HCT116 (cell line): ENCODE measurements at regions not wholly inside any gene's neighbourhood (a gene's known extent, or its start where the extent isn't known, plus 50 kb on each side); places are given as distances from the start of the nearest gene placed in this dataset.

ENCODE experiments used
- ATAC-seq: fragments of 200-7000 bp; cut with Tn5 transposase; 2 replicates; pipeline ENCODE4 v1.9.1; 2020; ENCODE audit warnings: mild to moderate bottlenecking, moderate library complexity
- BruUV-seq: library from RNA; stranded (reverse); fragments of 400-500 nt; replicated peaks from 2 replicates; lab custom pipeline; 2021; lab: Mats Ljungman, UMichigan
- CTCF ChIA-PET: fragments of 300-600 bp; sonication (Branson Sonifier 250); formaldehyde crosslinking; loops from one replicate; lab custom pipeline; 2021; ENCODE audit warnings: antibody characterized with exemption; lab: Charles Lee
- POLR2A ChIA-PET: fragments of 300-600, 350-600 bp; sonication (Branson Sonifier 250); formaldehyde crosslinking; loops from one replicate; lab custom pipeline; 2021; ENCODE audit warnings: antibody characterized with exemption; lab: Charles Lee
- RAD21 ChIA-PET, 2 experiments: fragments of 300-600 bp; sonication (Branson Sonifier 250); formaldehyde crosslinking; loops; one replicate each; lab custom pipeline; 2023; ENCODE audit warnings: low total read pairs in 2 of 2; ENCODE audit not compliant: uncharacterized antibody in 2 of 2, unreplicated experiment in 2 of 2, low non-redundant PET in 1 of 2; lab: Charles Lee
- DNase-seq: peaks from one replicate; pipeline ENCODE4 v3.0.0-alpha.2; 2010; ENCODE audit warnings: low read depth, low spot score
- H2AFZ ChIP-seq: fragments of 200-600 bp; shearing (Covaris generic), sonication (generic); 2 replicates; pipeline ENCODE4 v1.6.1; 2017; ENCODE audit warnings: low read depth, mixed run types, mixed read lengths, antibody characterized with exemption, low read length; ENCODE audit not compliant: poor library complexity, severe bottlenecking
- H3K27ac ChIP-seq: 2 replicates; pipeline ENCODE4 v1.5.1; 2012; ENCODE audit warnings: low read depth, low read length
- H3K27me3 ChIP-seq: fragments of 200-600 bp; sonication (generic); 2 replicates; pipeline ENCODE4 v1.6.1; 2016; ENCODE audit warnings: mixed run types, low read length, mixed read lengths; ENCODE audit not compliant: insufficient read depth
- H3K36me3 ChIP-seq, 2 experiments: fragments of 200-500 bp in 1 of 2; fragments of 200-600 bp in 1 of 2; sonication (Bioruptor generic) in 1 of 2; sonication (generic) in 1 of 2; 2 replicates each; pipeline versions ENCODE4 v1.5.1 to v1.6.1; 2014 to 2016; ENCODE audit warnings: low read length in 2 of 2, inconsistent platforms in 1 of 2, mixed read lengths in 1 of 2, mixed run types in 1 of 2; ENCODE audit not compliant: insufficient read depth in 2 of 2, control insufficient read depth in 1 of 2
- H3K4me1 ChIP-seq, 2 experiments: fragments of 200-600 bp in 1 of 2; sonication (generic) in 1 of 2; 2 replicates each; pipeline versions ENCODE4 v1.5.1 to v1.6.1; 2012 to 2017; ENCODE audit warnings: low read length in 2 of 2, inconsistent platforms in 1 of 2, mild to moderate bottlenecking in 1 of 2, mixed read lengths in 1 of 2, mixed run types in 1 of 2, moderate library complexity in 1 of 2; ENCODE audit not compliant: insufficient read depth in 2 of 2, control insufficient read depth in 1 of 2
- H3K4me2 ChIP-seq: fragments of 200-600 bp; sonication (generic); 2 replicates; pipeline ENCODE4 v1.6.1; 2017; ENCODE audit warnings: mixed run types, low read length, mixed read lengths
- H3K4me3 ChIP-seq, 2 experiments: fragments of 200-600 bp in 1 of 2; sonication (generic) in 1 of 2; replicated peaks in 1 of 2; 2 replicates each; pipeline ENCODE4 v1.5.1; 2011 to 2016; ENCODE audit warnings: low read length in 2 of 2, control low read depth in 1 of 2, low read depth in 1 of 2, mild to moderate bottlenecking in 1 of 2, mixed read lengths in 1 of 2, mixed run types in 1 of 2
- H3K79me2 ChIP-seq: fragments of 200-600 bp; sonication (generic); 2 replicates; pipeline ENCODE4 v1.6.1; 2017; ENCODE audit warnings: mild to moderate bottlenecking, mixed run types, low read length, moderate library complexity, mixed read lengths; ENCODE audit not compliant: insufficient read depth
- H3K9ac ChIP-seq: fragments of 200-600 bp; sonication (generic); 2 replicates; pipeline ENCODE4 v1.6.1; 2016; ENCODE audit warnings: low read length, mixed read lengths
- H3K9me2 ChIP-seq: fragments of 200-600 bp; sonication (generic), shearing (Covaris generic); 2 replicates; pipeline ENCODE4 v1.6.1; 2017; ENCODE audit warnings: mixed run types, mild to moderate bottlenecking, moderate library complexity; ENCODE audit not compliant: insufficient read depth
- H3K9me3 ChIP-seq, 2 experiments: fragments of 200-500 bp in 1 of 2; fragments of 200-600 bp in 1 of 2; sonication (Bioruptor generic) in 1 of 2; sonication (generic) in 1 of 2; 2 replicates each; pipeline ENCODE4 v1.6.1; 2014 to 2017; ENCODE audit warnings: low read length in 2 of 2, mixed read lengths in 2 of 2, inconsistent platforms in 1 of 2, low read depth in 1 of 2, mild to moderate bottlenecking in 1 of 2, mixed run types in 1 of 2, moderate library complexity in 1 of 2; ENCODE audit not compliant: control insufficient read depth in 1 of 2, insufficient read depth in 1 of 2
- H4K20me1 ChIP-seq: fragments of 200-600 bp; sonication (generic), shearing (Covaris generic); 2 replicates; pipeline ENCODE4 v1.6.1; 2017; ENCODE audit warnings: mixed run types, mild to moderate bottlenecking, moderate library complexity; ENCODE audit not compliant: insufficient read depth
- POLR2A ChIP-seq: IDR thresholded peaks from 2 replicates; pipeline ENCODE4 v1.7.0; 2011; ENCODE audit warnings: borderline replicate concordance; ENCODE audit not compliant: insufficient read depth, insufficient read length; ENCODE audit errors: extremely low read depth
- RAD21 ChIP-seq: IDR thresholded peaks from 2 replicates; pipeline ENCODE4 v1.6.1; 2012; ENCODE audit warnings: low read depth, mild to moderate bottlenecking
- SP1 ChIP-seq: IDR thresholded peaks from 2 replicates; pipeline ENCODE4 v1.6.1; 2012; ENCODE audit warnings: low read depth
- ZFX ChIP-seq: fragments of 450-650 bp; IDR thresholded peaks from 2 replicates; pipeline ENCODE4 v1.6.1; 2017
- intact Hi-C: fragments of 100-400 bp; cut with micrococcal nuclease; formaldehyde crosslinking; loops from 2 replicates; pipeline ENCODE4 v1.10.0; 2022
- TF ChIP-seq, protein P1 (sequence below), 3 experiments: fragments of 200-600 bp in 1 of 3; sonication (generic) in 1 of 3; IDR thresholded peaks in 2 of 3; conservative IDR thresholded peaks in 1 of 3; 2 replicates each; pipeline ENCODE4 v1.5.1; 2012 to 2017; ENCODE audit warnings: low read depth in 2 of 3, low read length in 2 of 3, antibody characterized with exemption in 1 of 3, borderline replicate concordance in 1 of 3, control low read depth in 1 of 3, mild to moderate bottlenecking in 1 of 3, mixed read lengths in 1 of 3, mixed run types in 1 of 3, moderate library complexity in 1 of 3; ENCODE audit not compliant: insufficient read depth in 1 of 3

GRCh38 chr3:43163895-43164493, 58.1 kb upstream of the POMGNT2 start (continued):
- TF ChIP-seq ZFX (no peak), POLR2A (no peak)

GRCh38 chr3:43162230-43163084, 56.6 kb upstream of the POMGNT2 start:
- no peaks in the 10 kb centered on the region for H4K20me1 ChIP-seq
- no peaks in the 10 kb centered on the region for H3K9me2 ChIP-seq
- H3K27me3 ChIP-seq, result no peaks in the 10 kb centered on the region
- H3K36me3 ChIP-seq, result no peaks in the 10 kb centered on the region
- ATAC-seq (peak; percentile 63), DNase-seq (no peak)
- H3K4me1 ChIP-seq, result no peaks in the 10 kb centered on the region
- H2AFZ ChIP-seq, result no peak overlapping the region
- no peak overlapping the region for H3K4me2 ChIP-seq
- POLR2A ChIA-PET, result no interaction called here
- peaks cover 0 to 5% of the 10 kb centered on the region in 2 experiments; a peak in 2 of 4 replicates for H3K9me3 ChIP-seq
- H3K79me2 ChIP-seq, result no peaks in the 10 kb centered on the region
- BruUV-seq, result no TSS peak
- intact Hi-C loops, result loop anchor here (1.0 to 5.0 kb wide), 3 partner anchors 216 to 475 kb away; no protein-coding TSS in a partner anchor
- TF ChIP-seq, protein P1, sequence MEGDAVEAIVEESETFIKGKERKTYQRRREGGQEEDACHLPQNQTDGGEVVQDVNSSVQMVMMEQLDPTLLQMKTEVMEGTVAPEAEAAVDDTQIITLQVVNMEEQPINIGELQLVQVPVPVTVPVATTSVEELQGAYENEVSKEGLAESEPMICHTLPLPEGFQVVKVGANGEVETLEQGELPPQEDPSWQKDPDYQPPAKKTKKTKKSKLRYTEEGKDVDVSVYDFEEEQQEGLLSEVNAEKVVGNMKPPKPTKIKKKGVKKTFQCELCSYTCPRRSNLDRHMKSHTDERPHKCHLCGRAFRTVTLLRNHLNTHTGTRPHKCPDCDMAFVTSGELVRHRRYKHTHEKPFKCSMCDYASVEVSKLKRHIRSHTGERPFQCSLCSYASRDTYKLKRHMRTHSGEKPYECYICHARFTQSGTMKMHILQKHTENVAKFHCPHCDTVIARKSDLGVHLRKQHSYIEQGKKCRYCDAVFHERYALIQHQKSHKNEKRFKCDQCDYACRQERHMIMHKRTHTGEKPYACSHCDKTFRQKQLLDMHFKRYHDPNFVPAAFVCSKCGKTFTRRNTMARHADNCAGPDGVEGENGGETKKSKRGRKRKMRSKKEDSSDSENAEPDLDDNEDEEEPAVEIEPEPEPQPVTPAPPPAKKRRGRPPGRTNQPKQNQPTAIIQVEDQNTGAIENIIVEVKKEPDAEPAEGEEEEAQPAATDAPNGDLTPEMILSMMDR (IDR thresholded peaks at IDR 0.05 in 2 of 3, conservative IDR thresholded peaks at IDR 0.05 in 1 of 3; ENCODE audit: borderline replicate concordance in 1 of 3, insufficient read depth in 1 of 3, low read depth in 2 of 3, low read length in 2 of 3), result peak; percentile 8 to 69 (median 49); a peak in 4 of 6 replicates
- TF ChIP-seq SP1 (no peak), RAD21 (peak; percentile 77)
- TF ChIP-seq, all 23 proteins: peak for 2
- H3K27ac ChIP-seq, result no peak overlapping the region
- H3K9ac ChIP-seq, result no peak overlapping the region
- no peak overlapping the region for H3K4me3 ChIP-seq
- CTCF ChIA-PET, result interaction anchor here (1.0 to 1.4 kb wide), 4 partner anchors 201 to 341 kb away, joined by 3 to 8 read pairs (median 6); no protein-coding TSS in a partner anchor
- RAD21 ChIA-PET, result no interaction called here
